HG03095 (cell line): ENCODE measurements at regions not wholly inside any gene's neighbourhood (a gene's known extent, or its start where the extent isn't known, plus 50 kb on each side); places are given as distances from the start of the nearest gene placed in this dataset.
A peak's percentile ranks its signal among the peaks of the same experiment; 100 is the strongest.

Experiments
- ATAC-seq: cut with Tn5 transposase; IDR thresholded peaks from one replicate; pipeline ENCODE4 v1.9.1; 2021; ENCODE audit warnings: moderate library complexity; ENCODE audit not compliant: unreplicated experiment

DNA sequence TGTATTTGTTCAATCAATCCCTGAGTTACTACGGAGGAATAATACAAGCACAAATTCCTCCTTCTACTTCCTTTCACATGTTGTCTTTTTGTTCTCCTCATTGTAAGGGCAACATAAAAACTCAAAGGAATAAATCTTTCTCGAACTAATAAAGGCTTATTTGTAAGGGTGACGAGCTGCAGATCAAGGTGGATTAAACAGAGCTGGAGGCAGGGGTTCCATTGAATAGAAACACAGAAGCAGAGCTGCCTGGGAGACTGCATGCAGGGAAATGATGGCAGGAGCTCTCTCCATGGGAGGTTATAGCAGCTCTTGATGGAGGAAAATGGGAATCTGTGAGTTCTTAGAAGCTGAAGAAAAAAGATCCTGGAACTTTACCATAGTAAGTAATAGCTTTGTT, 160.2 kb downstream of the CYYR1 start:
- no peak for ATAC-seq

DNA sequence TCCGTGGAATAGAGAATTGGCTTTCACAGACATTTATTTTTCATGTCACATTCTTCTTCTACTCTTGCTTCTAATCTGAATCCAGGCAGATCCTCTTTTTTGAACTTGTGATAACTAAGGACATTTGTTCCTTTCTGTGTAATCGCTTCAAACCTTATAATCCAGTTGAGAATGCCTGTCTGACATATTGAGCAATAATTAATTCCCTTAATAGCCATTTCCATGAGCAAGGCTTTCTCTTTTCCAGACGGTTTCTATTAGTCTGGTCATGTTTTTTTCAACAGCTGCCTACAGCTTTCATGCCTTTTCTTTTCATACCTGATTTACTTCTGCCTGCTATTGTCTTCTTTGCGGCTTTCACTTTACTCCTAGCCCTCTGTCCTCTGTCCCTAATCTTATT, 163.4 kb downstream of the CYYR1 start:
- ATAC-seq: no peak

DNA sequence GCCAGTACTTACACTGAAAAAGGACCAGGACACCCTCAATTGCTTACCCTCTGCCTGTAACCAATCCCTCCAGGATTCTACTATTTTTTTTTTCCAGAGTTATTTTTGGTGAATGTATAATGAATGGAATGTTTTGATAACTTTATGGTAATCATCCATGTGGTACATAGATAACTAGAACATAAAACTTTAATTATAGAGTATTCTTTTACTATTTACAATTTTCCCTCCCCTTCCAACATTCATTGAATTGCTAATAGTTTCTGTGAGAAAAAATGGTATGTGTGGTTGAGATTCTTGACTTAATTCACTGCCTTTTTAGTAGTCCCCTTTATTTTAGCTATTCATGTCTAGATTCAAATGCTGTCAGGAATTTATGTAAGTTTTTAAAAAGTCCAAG, 164.6 kb downstream of the CYYR1 start:
- no peak for ATAC-seq

DNA sequence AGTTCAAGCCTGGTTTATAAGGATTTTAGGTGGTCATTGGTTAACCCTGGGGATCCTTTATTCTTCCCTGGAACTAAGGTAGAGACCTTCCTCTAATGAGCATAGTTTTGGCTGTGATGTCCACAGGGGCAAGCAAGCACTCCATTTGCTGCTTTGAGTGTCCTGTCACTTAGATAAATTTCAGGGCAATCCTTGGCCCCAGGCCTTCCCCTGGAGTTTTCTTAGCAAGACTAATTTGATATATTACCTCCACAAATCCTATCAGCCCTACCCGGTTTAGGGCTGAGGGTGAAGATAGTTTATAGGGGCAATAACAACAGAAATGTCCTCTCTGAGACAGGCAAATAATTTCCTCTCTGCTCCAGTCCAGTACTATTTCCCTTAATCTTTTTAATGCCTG, 166.6 kb downstream of the CYYR1 start:
- no peak for ATAC-seq

DNA sequence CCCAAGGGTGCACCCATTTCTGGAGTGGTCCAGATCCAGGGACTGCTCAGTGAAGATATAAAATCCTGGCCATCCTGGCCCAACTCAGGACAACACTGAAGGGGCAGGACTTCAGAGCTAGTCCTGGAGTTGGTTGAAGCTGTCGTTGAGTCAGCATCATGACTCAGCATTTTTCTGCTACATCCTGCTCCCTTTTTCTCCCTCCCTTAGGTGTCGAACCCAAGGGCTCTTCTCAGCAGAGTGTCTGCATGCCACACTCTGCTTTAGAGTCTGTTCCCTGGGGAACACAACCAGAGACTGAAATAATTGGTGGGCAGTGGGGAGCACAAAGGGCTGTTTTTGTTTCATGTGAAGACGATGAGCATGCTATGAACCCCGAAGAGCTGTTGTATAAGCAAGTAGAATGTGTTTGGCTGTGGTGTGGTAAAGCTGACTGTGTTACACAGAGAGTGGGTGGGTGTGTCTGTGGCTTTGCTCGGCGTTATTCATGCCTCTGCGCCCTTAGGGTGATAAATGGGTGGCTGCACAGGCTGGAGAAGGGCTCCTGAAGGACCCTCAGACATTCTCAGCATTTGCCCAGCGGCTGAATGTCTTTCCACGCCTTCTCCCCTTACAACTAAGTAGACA, 167.2 kb downstream of the CYYR1 start:
- ATAC-seq: peak; percentile 52

DNA sequence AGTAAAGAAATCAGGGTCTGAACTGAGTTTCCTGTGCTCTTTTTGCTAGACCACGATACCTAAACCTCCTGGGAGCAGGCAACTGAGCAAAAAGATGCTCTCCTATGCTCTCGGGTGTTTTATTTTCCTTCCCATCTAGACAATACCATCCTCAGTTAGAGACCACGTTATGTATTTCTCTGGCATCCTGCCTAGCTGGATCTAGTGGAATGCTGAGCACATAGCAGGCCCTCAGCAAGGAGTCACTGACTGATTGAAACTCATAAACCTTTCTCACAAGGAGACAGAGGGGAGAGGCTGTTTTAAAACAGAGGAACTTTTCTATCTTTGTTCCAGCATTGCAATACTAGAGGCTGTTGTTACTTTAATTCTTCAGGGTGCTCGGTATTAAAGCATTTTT, 168.0 kb downstream of the CYYR1 start:
- no peak for ATAC-seq

DNA sequence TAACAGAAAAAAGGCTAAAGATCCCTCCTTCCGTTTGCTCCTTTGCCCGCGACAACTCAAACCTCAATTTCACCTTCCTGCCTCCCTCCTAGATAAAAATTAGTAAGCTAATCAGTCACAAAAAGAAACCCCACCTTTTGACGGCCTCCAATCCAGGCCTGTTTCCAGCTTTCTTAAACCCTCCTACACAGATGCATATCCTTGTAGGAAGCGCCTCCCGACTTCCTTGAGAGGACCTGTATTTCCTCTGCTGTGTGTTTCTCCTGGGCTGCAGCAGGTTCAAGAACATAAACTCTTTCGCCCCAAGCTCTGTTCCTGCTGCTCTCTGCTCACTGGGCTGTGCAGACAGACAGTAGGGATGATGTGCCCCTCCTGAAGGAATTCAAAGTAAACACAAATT, 168.8 kb downstream of the CYYR1 start:
- ATAC-seq: no peak

DNA sequence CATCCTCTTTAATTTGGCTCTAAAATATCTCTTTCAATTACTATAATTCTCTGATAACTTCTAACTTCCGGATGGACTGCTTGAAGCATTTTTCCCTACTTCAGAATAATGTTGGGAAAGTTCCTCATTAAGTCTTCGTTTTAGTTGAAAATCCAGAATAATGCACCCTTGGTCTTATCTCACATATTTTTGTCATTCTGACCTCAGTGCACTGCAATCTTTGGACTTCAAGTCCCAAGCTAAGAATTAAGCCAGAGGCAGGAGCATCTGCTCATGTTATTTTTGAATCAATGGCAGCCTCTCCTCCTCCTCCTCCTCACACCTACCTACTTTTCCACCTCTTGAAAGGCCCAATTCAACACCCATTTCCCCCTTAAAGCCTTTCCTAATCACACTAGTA, 169.8 kb downstream of the CYYR1 start:
- no peak for ATAC-seq

DNA sequence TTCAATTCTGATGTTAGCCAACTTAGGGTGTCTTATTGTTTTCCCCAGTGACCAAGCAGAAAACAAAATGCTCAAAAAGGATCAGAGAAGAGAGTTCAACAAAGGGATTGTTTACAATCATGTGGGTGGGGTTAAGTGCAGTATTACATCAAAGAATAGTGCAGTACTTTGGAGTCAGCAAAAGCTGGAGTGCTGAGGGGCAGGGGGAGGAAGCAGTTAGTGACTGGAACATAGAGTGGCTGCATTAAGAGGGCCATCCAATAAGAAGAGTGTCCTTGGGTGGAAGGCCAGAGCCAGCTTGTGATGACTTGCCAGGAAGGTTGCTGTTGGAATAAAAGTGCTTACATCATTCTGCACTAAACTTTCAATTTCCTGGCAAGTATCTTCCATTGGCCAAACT, 175.5 kb downstream of the CYYR1 start:
- no peak for ATAC-seq

DNA sequence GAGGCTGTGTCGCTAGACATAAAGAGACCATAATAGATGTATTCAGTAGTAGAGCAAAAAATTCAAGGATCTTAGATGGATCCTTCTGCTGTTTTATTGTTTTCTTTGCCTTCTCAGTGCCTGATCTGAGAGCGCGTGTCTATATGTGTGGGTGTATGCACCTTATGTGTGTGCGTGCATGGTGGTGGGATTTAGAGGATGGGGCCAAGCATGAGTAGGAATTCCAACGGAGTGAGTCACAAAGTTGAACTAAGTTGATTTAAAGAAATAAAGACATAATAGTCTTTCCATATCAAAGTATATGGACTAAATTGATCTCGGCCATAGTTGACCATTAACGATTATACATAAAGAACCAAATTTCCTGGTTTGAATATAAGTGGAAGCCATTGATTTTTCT, 178.7 kb downstream of the CYYR1 start:
- no peak for ATAC-seq

DNA sequence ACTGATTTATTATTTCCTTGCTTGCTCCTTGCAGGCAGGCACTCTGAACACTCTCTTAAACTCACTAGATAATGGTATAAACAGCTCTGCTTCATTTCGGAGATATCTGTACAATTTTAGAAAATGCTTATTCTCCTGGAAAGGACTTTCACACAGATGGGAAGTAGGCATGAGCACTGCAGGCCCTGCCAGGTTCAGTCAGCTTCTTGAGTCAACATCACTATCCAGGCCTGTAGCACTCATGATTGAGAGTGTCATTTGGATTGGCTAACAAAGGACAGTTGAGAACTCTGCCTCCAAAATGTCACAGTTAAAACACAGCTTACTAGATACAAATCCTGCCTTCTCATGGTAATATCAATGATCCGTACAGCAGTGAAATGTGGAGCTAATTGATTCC, 181.9 kb downstream of the CYYR1 start:
- ATAC-seq: no peak

DNA sequence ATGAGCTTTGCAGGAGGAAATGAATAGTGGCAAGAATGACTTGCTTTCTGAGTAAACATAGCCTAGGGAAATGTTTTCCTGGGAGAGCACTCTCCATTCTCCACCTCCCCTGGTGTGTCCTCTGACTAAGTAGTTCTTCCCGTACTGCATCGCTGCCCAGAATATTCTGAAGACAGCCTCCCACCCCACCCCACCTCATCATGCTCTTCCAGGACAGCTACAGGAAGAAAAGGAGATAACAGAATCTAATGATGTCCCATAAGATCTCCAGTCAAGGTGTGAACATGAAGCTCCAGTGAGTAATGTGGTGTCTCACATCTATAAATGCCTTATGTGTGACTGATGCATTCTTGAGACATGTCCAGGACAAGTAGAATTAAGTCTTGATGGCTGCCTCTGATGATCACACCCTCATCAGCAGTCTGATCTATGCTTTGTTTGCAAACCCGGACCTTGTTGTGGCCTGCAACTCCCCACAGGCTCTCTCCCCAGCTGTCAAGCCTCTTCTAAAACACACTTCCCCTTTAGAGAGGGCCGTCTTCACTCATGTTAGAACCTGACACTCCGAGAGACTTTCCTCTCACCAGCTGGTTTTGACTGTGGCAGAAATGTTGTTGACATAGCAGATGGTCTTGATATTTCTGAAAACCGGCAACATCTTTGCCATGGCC, 183.0 kb downstream of the CYYR1 start:
- ATAC-seq: peak; percentile 59

DNA sequence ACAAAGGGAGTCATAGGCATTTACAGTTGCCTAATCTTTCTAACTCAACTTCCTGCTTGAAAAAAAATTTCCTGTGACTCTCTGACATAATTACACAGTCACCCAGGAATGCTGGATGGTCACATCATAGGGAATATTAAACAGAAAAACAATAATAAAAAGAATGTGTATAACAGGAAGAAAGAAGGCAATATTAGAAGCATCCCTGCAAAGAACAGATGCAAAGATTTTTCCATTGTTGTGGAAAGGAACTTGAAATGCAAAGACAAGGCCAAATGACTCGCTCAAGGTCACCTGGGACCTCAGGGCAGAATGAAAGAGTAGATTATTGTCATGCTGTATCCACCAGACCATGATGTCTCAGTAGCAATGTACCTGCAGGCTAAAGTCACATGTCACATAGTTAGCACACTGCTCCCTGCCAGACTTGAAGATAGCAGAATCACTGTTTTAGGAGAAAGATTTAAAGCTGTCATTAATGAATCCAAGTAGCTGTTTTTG, 184.3 kb downstream of the CYYR1 start:
- ATAC-seq: no peak

DNA sequence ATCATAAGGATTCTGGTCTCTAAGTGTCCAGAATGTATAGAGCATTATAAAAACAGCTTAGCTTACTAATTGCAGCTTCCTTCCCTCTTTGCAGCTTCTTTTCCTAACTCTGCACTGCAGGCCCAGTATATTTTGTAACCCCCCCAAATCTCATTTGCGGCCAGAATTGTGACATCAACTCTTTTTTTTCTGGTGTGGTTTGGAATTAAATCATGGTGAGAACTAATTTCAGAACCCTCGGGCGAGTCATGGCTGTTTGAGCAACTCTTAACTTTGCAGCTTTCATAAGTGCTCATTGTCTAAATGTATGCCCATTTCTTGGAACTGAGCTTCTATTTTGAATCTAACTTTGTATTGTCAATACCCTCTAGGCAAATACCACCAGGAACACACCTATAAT, 187.4 kb downstream of the CYYR1 start:
- no peak for ATAC-seq

DNA sequence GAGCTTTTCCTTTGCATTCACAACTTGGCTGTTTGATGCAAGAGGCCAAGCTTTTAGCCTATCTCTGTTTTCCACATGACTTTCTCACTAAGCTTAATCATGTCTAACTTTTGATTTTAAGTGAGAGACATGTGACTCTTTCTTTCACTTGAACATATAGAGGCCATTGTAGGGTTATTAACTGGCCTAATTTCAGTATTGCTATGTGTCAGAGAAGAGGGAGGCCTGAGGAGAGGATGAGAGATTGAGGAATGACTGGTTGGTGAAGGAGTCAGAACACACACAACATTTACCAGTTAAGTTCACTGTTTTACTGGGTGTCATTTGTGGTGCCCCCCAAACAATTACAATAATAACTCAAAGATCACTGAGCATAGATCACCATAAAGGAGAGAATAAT, 193.5 kb downstream of the CYYR1 start:
- no peak for ATAC-seq

DNA sequence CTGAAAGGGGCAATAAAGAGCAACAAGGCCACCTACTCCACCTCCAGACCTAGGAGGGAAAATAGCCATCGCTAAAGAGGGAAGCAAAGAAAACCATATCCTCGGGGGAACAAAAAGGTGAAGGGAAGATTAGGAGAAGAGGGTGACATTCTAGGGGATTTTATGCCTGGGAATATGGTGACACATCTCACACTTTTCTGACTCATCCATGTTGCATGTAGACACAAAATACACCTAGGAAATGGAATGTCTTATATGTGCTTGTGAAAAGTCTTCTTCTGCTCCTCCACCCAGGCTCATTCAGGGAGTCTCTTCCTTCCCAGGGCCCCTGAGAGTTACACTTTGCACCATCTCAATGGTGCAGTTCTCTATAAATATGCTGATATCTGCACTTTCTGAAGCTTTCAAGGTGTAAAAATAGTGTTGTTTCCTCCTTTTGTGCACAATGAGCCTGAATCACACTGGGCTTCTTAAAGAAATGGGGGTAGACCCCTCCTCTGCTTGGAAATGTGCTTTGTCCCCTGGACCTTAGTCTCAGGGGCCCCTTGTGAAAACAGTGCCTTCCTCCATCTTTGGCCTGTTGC, 195.9 kb downstream of the CYYR1 start:
- ATAC-seq: no peak

DNA sequence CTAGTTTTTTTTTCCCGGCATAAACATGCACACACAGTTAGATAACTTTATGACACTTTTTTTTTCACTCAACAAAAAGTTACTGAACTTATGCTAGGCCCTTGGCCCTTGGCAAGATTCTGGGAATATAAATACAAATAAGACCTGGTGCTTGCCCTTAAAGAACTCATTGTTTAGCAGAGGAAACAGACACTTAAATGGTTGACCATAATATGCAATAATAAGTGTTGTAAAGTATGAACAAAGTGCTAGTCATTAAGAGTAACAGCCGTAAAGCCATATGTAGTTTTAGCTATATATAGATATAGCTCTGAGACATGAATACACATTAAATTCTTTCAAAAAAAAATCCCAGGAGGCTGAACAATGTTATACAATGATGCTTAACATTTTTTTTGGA, 198.3 kb downstream of the CYYR1 start:
- ATAC-seq: no peak

DNA sequence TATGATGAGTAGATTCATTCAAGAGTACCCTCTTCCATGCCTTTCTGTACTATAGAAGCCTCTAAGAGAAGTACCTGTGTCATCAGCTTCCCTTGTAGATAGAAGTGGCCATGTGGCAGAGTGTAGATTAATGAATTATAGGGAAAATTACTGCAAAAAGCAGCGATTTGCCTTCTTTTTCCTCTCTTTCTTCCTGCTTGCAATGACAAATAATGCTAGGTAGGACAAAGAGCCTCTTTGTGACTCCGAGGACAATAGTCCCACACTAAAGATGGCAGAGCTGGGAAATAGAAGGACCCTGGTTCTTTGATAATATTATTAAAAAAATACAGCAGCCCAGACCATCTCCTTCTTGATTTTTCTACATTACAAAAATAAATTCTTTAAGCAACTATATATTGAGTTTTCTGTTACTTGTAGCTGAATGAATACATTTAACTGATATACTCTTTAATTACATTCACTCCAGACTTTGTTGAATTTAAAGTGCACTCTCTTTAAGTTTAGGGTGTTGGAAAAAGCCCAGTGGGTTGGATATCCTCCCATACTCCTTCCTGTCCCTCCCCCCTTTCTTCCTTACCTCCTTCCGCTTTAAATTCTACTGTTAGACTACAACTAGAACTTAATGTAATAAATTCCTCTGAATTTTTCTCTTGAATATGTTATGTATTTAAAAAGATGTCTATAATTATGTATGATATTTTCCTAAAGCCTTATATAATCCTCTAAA, 198.2 kb upstream of the APP start:
- no peak for ATAC-seq

DNA sequence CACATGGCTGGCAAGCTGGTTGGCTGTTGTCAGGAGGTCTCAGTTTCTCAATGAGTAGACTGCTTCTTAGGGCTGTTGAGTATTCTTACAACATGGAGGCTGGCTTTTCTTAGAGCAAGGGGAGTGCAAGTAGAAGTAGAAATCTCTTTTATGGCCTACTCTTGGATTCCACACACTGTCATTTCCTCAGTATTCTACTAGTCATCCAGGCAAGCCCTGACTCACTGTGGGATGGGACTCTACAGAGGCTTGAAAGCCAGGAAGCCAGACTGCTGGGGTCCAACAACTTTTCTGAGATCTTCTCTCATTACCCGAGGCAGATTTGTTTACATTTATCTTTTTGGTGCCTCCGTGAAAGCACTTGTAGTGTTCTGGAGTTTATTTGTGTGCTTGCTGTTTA, 196.2 kb upstream of the APP start:
- ATAC-seq: no peak

DNA sequence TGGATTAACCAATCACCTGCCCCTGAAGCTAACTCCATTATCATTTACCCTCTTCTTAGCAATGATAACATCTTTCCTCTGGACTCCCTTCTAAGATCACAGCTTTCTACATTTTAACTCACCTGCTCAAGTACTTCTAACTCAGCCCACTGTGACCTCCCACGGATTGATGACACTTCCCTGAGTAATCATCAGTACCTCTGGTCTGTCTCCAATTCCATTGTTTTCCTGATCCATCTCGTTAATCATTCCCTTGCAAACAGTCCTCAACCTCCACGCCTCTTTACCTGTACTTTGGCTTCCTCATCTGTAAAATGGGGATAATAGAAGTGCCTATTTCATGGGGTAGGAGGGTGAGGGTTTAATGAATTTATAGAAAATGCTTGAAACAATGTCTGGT, 195.3 kb upstream of the APP start:
- no peak for ATAC-seq

DNA sequence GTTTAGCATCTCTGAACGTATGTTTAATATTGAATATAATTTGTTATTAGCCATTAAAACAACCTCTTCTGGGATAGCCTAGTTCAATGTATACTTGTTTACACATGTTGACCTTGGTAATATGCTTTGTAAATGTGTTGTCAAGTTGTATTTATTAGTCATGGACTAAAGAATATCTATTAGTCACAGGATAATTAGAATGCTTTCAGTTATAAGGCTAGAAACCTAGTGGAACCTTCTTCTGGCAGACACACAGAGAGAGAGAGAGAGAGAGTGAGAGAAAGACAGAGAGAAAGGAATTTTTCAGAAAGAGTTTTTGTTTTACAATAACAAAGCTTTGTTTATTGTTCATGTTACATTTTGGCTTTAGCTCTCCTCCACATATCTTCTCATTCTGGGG, 181.1 kb upstream of the APP start:
- ATAC-seq: no peak

DNA sequence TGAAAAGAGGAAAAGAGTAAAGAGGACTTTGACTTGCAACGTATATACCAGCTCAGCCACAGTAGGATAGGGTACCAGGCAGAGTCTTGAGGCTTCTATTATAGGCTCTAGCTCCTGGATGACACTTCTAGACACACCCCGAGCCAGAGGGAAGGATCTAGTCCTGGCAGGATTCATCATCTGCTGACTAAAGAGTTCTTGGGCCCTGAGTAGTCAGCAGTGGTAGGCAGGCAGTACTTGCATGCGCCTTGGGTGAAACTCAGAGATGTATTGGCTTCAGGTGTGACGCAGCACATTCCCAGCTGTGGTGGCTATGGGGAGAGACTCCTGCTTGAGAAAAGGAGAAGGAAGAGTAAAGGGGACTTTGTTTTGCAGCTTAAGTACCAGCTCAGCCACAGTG, 162.3 kb upstream of the APP start:
- no peak for ATAC-seq
